ENCODE measurements at regions not wholly inside any gene's neighbourhood (a gene's known extent, or its start where the extent isn't known, plus 50 kb on each side); places are given as distances from the start of the nearest gene placed in this dataset.

DNA sequence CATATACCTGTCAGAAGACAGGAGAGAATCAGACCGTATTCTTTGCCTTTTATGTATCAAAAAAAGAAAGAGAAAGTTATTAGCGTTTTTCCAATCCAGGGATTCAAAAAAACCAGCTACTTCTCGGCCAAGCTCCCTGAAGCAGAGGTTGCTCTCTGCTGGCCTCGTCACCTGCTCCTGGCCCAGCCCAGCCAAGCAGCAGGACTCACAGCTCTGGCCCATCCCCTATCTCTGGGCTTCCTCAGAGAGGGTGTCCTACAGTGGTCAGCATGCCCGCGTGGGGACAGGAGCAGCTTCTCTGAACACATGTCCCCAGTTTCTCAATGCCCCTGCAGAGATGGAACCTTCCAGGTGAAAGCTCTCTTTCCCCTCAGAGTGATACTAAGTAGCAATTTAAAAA, 209.0 kb downstream of the URI1 start:
- POLR2A ChIA-PET = no interaction called here
- Histone ChIP-seq H3K27me3 (ENCODE audit: control insufficient read depth, insufficient read depth, low read length) (no peaks in the 10 kb centered on the region), H3K27ac (ENCODE audit: low read depth, low read length) (no peak overlapping the region), H3K4me3 (ENCODE audit: low read depth, low read length) (no peak overlapping the region), H3K9me3 (ENCODE audit: control insufficient read depth, insufficient read depth, low read length) (peaks cover 55% of the 10 kb centered on the region)
- DNase-seq (ENCODE audit: low read depth, low spot score) = no peak
- CTCF ChIA-PET = no interaction called here
- TF ChIP-seq, protein P1, sequence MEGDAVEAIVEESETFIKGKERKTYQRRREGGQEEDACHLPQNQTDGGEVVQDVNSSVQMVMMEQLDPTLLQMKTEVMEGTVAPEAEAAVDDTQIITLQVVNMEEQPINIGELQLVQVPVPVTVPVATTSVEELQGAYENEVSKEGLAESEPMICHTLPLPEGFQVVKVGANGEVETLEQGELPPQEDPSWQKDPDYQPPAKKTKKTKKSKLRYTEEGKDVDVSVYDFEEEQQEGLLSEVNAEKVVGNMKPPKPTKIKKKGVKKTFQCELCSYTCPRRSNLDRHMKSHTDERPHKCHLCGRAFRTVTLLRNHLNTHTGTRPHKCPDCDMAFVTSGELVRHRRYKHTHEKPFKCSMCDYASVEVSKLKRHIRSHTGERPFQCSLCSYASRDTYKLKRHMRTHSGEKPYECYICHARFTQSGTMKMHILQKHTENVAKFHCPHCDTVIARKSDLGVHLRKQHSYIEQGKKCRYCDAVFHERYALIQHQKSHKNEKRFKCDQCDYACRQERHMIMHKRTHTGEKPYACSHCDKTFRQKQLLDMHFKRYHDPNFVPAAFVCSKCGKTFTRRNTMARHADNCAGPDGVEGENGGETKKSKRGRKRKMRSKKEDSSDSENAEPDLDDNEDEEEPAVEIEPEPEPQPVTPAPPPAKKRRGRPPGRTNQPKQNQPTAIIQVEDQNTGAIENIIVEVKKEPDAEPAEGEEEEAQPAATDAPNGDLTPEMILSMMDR (IDR thresholded peaks at IDR 0.05; ENCODE audit: low read depth, low read length) = no peak

DNA sequence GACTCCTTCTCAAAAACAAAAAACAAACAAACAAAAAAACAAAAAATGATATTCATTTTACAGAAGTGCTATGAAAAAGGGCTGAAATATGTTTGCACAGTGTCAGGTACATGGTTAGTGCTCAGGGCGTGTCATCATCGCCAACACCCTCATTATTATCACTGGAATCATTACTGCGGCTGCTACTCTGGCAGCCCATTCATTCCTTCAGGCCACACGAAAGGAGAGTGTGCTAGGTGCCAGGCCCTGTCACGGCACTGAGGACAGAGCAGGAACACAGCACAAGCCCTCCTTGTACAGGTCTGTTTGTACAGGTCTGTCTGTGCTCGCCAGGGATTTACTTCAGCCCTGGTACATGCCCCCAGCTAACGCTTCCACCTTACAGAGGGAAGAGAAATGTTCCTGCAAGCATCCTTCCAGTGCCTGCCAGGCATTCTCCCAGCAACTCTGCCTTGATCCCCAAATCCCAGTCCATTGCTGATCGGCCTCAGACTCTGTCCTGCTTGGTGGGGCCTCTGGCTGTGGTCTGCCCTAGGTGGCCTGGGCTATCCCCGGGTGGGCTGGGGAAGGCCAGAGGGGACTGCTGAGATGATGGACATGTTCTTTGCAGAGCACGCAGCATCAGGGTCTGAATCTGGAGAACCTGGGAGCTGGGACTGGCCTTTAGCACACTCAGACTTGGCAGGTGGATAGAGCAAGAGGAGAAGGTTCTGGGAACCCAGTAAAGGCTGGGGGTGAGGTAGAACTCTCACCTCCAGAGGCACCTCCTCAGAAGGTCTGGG, 210.7 kb downstream of the URI1 start:
- H3K27me3 ChIP-seq (ENCODE audit: control insufficient read depth, insufficient read depth, low read length) = no peaks in the 10 kb centered on the region
- CTCF ChIA-PET = no interaction called here
- no peak overlapping the region for H3K4me3 ChIP-seq (ENCODE audit: low read depth, low read length)
- H3K27ac ChIP-seq (ENCODE audit: low read depth, low read length) = no peak overlapping the region
- POLR2A ChIA-PET = no interaction called here
- no peak for DNase-seq (ENCODE audit: low read depth, low spot score)
- peaks cover 67% of the 10 kb centered on the region for H3K9me3 ChIP-seq (ENCODE audit: control insufficient read depth, insufficient read depth, low read length)
- TF ChIP-seq, protein P1 (IDR thresholded peaks at IDR 0.05; ENCODE audit: low read depth, low read length) = no peak

DNA sequence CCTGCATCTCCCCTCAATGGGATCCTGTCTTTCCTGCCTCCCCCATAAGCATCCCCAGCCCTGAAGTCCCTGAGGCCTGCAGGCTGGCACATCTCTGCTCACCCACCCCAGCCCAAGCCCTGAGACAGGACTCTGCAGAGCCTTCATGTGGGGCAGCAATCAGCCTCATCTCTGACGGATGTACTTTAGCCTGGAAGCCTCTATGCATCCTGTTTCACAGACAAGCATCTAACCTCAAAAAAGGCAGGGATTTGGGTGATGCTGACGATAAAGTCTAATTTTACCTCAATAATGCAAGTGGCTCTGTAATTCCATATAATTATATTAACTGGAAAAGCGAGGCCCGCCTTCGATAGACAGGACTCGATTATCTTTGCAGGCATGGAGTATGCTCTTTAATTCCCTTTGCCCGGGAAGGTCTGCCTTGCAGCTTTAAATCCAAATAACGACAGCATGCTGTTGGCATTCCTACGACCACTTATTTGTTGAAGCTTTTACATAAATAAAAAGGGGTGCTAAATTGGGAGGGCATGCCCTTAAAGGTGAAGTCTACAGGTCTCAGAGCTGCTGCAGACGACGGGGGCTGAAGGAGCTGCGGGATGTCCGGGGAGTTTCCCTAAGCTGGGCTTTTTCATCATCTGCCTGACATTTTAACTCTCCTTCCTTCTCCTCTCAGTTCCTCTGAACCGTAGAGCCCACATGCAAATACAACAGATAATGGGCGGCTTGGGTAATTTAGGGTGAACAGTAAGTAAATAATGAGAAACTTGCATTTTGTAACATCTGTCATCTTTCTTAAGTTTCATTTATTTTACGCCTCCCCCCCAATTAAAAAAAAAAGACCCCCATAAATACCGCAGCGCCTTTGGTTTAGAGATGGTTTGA, 211.5 kb downstream of the URI1 start:
- no peak overlapping the region for H3K4me3 ChIP-seq (ENCODE audit: low read depth, low read length)
- peaks cover 68% of the 10 kb centered on the region for H3K9me3 ChIP-seq (ENCODE audit: control insufficient read depth, insufficient read depth, low read length)
- CTCF ChIA-PET = no interaction called here
- TF ChIP-seq, protein P1 (IDR thresholded peaks at IDR 0.05; ENCODE audit: low read depth, low read length) = no peak
- POLR2A ChIA-PET = no interaction called here
- H3K27ac ChIP-seq (ENCODE audit: low read depth, low read length) = no peak overlapping the region
- H3K27me3 ChIP-seq (ENCODE audit: control insufficient read depth, insufficient read depth, low read length) = no peaks in the 10 kb centered on the region
- no peak for DNase-seq (ENCODE audit: low read depth, low spot score)

DNA sequence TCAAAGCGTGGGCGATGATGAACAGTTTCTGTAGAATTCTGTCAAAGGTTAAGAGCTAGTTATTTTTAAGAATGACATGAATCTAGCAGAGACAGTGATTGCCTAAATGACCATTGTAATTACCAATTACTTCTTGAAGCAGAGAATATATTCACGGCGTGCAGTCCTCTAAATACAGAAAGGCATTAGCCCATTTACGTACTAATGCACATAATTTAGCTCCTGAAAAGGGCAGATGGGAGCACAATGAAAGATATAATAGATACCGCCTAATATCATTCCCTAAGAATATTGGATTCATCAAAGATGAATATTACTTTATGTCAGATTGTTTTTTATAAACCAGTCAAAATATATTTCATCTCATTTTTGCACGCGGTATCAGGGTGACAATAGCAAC, 212.4 kb downstream of the URI1 start:
- POLR2A ChIA-PET = no interaction called here

More for the DNA sequence above, 212.4 kb downstream of the URI1 start:
- DNase-seq (ENCODE audit: low read depth, low spot score) = no peak
- no peaks in the 10 kb centered on the region for H3K27me3 ChIP-seq (ENCODE audit: control insufficient read depth, insufficient read depth, low read length)
- CTCF ChIA-PET = no interaction called here
- H3K9me3 ChIP-seq (ENCODE audit: control insufficient read depth, insufficient read depth, low read length) = peaks cover 67% of the 10 kb centered on the region
- no peak overlapping the region for H3K4me3 ChIP-seq (ENCODE audit: low read depth, low read length)
- TF ChIP-seq, protein P1 (IDR thresholded peaks at IDR 0.05; ENCODE audit: low read depth, low read length) = no peak
- H3K27ac ChIP-seq (ENCODE audit: low read depth, low read length) = no peak overlapping the region

All from AG04450 (cell line).